ENCODE measurements at regions not wholly inside any gene's neighbourhood (a gene's known extent, or its start where the extent isn't known, plus 50 kb on each side); places are given as distances from the start of the nearest gene placed in this dataset.

DNA sequence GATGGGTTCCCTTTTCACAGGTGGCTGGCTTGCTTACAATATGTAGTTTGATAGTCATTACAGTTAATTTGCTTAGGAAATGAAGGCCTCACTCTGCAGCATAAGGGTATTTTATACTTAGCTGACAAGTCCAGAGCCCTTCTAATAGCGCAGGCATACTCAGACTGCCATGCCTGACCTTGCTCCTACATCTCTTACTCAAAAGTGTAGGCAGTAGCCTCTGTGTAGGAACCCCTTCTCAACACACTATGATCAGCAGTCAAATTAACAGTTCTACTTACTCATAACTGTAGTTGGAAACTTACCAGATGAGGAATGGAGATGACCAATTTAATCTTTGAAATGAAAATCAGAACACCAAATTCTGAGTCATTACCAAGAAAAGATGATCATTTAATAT lies 373.5 kb downstream of the TBC1D32 start:
- TF ChIP-seq, protein P1, sequence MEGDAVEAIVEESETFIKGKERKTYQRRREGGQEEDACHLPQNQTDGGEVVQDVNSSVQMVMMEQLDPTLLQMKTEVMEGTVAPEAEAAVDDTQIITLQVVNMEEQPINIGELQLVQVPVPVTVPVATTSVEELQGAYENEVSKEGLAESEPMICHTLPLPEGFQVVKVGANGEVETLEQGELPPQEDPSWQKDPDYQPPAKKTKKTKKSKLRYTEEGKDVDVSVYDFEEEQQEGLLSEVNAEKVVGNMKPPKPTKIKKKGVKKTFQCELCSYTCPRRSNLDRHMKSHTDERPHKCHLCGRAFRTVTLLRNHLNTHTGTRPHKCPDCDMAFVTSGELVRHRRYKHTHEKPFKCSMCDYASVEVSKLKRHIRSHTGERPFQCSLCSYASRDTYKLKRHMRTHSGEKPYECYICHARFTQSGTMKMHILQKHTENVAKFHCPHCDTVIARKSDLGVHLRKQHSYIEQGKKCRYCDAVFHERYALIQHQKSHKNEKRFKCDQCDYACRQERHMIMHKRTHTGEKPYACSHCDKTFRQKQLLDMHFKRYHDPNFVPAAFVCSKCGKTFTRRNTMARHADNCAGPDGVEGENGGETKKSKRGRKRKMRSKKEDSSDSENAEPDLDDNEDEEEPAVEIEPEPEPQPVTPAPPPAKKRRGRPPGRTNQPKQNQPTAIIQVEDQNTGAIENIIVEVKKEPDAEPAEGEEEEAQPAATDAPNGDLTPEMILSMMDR (IDR thresholded peaks at IDR 0.05; ENCODE audit: low read depth, low read length, missing control alignments) = no peak
- no peak overlapping the region for H3K4me3 ChIP-seq (ENCODE audit: low read depth, low read length)
- in situ Hi-C loops (cut with HindIII; ENCODE audit: low sequenced_read_pairs) = no loop called here
- DNase-seq (ENCODE audit: low read depth) = no peak

DNA sequence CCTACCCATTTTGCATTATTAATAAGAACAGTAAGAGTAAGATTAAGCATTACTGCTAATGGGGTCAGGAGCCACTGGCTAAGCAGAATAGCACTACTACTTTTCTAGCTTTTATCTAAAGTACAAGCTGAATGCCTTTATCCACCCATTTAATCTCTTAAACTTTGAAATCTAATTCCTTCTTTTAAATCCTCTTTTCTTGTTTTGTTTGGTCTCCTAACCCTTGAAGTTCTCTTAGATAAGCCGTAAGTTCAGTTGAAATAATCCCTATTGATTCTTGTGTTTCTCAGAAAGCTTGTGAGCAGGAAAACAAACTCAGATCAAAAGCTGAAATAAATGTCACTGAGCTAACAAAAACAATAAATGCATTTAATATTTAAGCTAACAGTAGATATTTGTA lies 380.2 kb downstream of the TBC1D32 start:
- no peak overlapping the region for H3K4me3 ChIP-seq (ENCODE audit: low read depth, low read length)
- TF ChIP-seq, protein P1 (IDR thresholded peaks at IDR 0.05; ENCODE audit: low read depth, low read length, missing control alignments) = no peak
- no peak for DNase-seq (ENCODE audit: low read depth)
- in situ Hi-C loops (cut with HindIII; ENCODE audit: low sequenced_read_pairs) = no loop called here

DNA sequence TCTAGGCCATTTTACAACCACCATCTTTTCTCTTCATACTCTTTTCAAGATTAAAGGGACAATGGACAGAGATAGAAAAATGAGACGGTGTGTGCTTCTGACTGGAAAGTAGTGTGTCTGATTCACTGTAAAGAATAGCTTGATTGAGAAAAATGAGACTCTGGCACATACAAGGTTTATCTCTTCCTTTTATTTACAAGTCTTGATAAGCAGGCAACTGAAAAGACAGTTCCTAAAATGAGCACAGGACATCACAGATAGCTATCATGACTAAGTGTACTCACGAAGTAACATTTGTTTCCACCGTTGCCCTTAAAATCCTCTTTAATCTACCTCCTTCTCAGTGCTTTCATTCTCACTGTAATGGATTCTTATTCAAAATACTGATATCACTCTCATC lies 383.0 kb downstream of the TBC1D32 start:
- in situ Hi-C loops (cut with HindIII; ENCODE audit: low sequenced_read_pairs) = no loop called here
- TF ChIP-seq, protein P1 (IDR thresholded peaks at IDR 0.05; ENCODE audit: low read depth, low read length, missing control alignments) = no peak
- DNase-seq (ENCODE audit: low read depth) = no peak
- H3K4me3 ChIP-seq (ENCODE audit: low read depth, low read length) = no peak overlapping the region

DNA sequence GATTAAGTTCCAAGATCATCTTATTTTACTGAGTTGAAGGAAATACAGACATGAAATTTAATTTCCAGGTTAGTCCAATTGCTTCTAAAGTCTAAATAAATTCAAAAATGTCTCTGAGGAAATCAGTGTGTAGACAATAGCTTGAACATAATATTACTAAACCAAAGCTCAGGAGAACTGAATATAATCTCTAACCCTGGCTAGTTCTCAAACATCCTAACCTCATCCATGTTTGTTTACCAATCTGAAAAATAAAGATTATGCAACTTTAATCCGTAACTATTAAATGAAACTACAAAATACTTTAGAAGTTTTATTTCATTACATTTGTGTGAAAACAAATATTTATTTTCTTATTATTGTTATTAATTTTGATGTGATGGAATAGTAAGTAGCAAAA lies 387.2 kb downstream of the TBC1D32 start:
- TF ChIP-seq, protein P1 (IDR thresholded peaks at IDR 0.05; ENCODE audit: low read depth, low read length, missing control alignments) = no peak
- in situ Hi-C loops (cut with HindIII; ENCODE audit: low sequenced_read_pairs) = no loop called here
- no peak overlapping the region for H3K4me3 ChIP-seq (ENCODE audit: low read depth, low read length)

DNA sequence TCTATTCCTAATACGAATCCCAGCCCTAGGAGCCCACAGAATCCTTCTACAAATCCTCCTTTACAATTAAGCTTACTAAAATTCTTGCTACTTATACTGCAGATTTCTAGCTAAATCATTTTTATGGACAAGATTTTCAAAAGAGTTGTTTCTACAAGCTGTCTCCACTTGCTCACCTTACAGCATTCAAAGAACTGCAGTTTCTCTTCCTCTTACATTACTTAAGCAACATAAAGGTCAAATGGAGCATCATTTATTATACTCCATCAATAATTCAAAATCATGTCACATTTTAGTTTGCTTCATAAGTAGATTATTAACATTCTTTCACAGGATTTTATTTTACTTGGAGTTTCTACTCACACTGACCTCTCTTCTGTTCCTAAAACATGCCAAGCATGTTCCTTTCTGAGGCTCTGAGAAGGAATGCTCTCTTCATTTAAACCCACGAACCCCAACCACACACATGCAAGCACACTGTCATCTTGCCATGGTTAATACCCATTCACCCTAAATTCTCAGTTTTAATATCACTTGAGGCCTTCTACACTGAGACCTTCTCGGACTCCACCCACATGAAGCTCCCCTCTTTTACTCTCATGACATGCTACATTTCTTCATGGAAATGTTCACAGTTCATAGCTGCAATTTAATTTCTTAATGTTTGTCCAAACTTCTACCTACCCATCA lies 388.2 kb downstream of the TBC1D32 start:
- DNase-seq (ENCODE audit: low read depth) = no peak
- in situ Hi-C loops (cut with HindIII; ENCODE audit: low sequenced_read_pairs) = no loop called here
- TF ChIP-seq, protein P1 (IDR thresholded peaks at IDR 0.05; ENCODE audit: low read depth, low read length, missing control alignments) = no peak
- no peak overlapping the region for H3K4me3 ChIP-seq (ENCODE audit: low read depth, low read length)

More for the DNA sequence above, 387.2 kb downstream of the TBC1D32 start:
- no peak for DNase-seq (ENCODE audit: low read depth)

DNA sequence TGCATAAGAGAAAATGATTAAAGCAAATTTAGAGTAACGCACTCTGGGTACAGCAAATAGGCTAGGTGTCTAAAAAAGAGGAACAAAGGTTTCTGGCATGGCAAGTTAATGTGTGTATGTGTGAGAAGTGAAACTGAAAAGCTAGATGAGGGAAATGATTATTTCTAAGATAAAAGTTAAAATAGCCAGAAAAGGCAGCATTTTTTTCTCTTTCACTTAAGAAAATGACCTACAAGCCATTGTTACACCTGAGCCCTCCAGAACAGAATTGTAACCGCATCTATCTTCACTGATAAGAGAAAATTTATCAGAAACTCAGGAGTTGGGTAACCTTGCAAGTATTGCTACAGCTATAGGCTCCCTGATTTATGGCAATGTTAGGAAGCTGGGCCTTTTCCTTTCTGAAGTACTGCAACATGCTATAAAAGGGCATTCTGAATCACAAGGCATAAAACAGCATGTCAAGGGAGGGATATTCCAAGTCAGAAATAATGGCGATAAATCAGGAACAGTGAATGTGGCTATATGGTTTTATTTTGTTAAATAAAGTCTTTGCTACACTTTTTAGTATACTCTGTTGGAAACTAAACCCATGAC lies 395.3 kb downstream of the TBC1D32 start:
- DNase-seq (ENCODE audit: low read depth) = no peak
- in situ Hi-C loops (cut with HindIII; ENCODE audit: low sequenced_read_pairs) = no loop called here
- TF ChIP-seq, protein P1 (IDR thresholded peaks at IDR 0.05; ENCODE audit: low read depth, low read length, missing control alignments) = no peak
- H3K4me3 ChIP-seq (ENCODE audit: low read depth, low read length) = no peak overlapping the region
